CD4-positive, alpha-beta memory T cell (primary cell): ENCODE measurements at regions not wholly inside any gene's neighbourhood (a gene's known extent, or its start where the extent isn't known, plus 50 kb on each side); places are given as distances from the start of the nearest gene placed in this dataset.
"Not testable (repeated sequence)": the region's sequence is repeated elsewhere in the genome, so short reads cannot be mapped to it uniquely, and the experiment has no call there.

Experiments used
- CTCF ChIA-PET: fragments of 350-600 bp; sonication (Branson Sonifier 250); formaldehyde crosslinking; loops from one replicate; lab custom pipeline; 2021; ENCODE audit warnings: inconsistent platforms; ENCODE audit not compliant: partially characterized antibody; lab: Charles Lee
- POLR2A ChIA-PET: fragments of 350-600 bp; sonication (Branson Sonifier 250); formaldehyde crosslinking; loops from one replicate; lab custom pipeline; 2021; ENCODE audit not compliant: partially characterized antibody; lab: Charles Lee
- DNase-seq, 5 donors: peaks; one replicate each; pipeline versions ENCODE4 v3.0.0 to v3.0.0-alpha.2; 2020 to 2022; ENCODE audit warnings: mixed read lengths in 1 of 5
- H3K27ac ChIP-seq: one replicate; pipeline ENCODE4 v1.7.0; 2013; ENCODE audit warnings: low read depth, low read length
- H3K27me3 ChIP-seq: 2 replicates; pipeline ENCODE4 v1.7.0; 2013; ENCODE audit warnings: mild to moderate bottlenecking, low read length, moderate library complexity; ENCODE audit not compliant: insufficient read depth
- H3K36me3 ChIP-seq: 2 replicates; pipeline ENCODE4 v1.7.0; 2013; ENCODE audit warnings: mild to moderate bottlenecking, low read length, moderate library complexity; ENCODE audit not compliant: insufficient read depth
- H3K4me1 ChIP-seq: 2 replicates; pipeline ENCODE4 v1.7.0; 2013; ENCODE audit warnings: mild to moderate bottlenecking, low read length, moderate library complexity; ENCODE audit not compliant: insufficient read depth
- H3K4me3 ChIP-seq, 2 donors: one replicate each; pipeline ENCODE4 v1.7.0; 2013; ENCODE audit warnings: low read length in 2 of 2, mild to moderate bottlenecking in 1 of 2
- H3K9me3 ChIP-seq, 2 donors: one replicate each; pipeline ENCODE4 v1.7.0; 2013; ENCODE audit warnings: low read length in 2 of 2, control low read depth in 1 of 2; ENCODE audit not compliant: control insufficient read depth in 1 of 2
- H3K27ac Mint-ChIP-seq, 7 donors: one replicate each; pipeline ENCODE4 v1.8.0; 2020 to 2021; ENCODE audit warnings: mixed read lengths in 7 of 7, mild to moderate bottlenecking in 6 of 7, inconsistent platforms in 3 of 7, moderate library complexity in 3 of 7
- H3K27me3 Mint-ChIP-seq, 2 donors: one replicate each; pipeline ENCODE4 v1.8.0; 2020 to 2021; ENCODE audit warnings: mixed read lengths in 2 of 2
- H3K36me3 Mint-ChIP-seq, 2 donors: one replicate each; pipeline ENCODE4 v1.8.0; 2020 to 2021; ENCODE audit warnings: mixed read lengths in 2 of 2, inconsistent platforms in 1 of 2, mild to moderate bottlenecking in 1 of 2
- H3K4me1 Mint-ChIP-seq, 4 donors: one replicate each; pipeline ENCODE4 v1.8.0; 2020 to 2021; ENCODE audit warnings: mixed read lengths in 4 of 4, mild to moderate bottlenecking in 1 of 4
- H3K4me3 Mint-ChIP-seq, 8 donors: one replicate each; pipeline ENCODE4 v1.8.0; 2020 to 2021; ENCODE audit warnings: mixed read lengths in 8 of 8, mild to moderate bottlenecking in 7 of 8, moderate library complexity in 6 of 8, inconsistent platforms in 3 of 8
- H3K9me3 Mint-ChIP-seq, 8 donors: one replicate each; pipeline ENCODE4 v1.8.0; 2020 to 2021; ENCODE audit warnings: mixed read lengths in 8 of 8, mild to moderate bottlenecking in 5 of 8, inconsistent platforms in 3 of 8, moderate library complexity in 1 of 8
- intact Hi-C: fragments of 100-400 bp; cut with micrococcal nuclease; formaldehyde crosslinking; loops from one replicate; pipeline ENCODE4 v1.15.1; 2023

DNA sequence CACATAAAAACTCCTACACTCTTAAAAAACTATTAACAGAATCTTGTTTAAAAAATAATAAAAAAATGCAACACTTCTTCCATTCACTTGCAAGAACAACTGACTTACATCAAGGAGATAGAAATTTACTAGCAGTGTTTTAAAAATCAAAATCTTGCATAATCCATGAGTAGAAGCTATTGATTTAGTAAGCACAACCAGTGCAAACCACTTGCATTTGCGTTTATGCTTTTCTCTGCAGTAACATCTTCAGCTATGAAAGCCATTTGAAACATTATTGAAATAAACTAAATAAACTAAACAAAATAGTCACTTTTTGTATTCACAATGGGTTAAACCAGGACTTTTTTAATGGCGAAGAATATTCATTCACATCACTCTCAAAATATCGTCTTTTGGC is 389.2 kb upstream of the EMCN start:
- Histone ChIP-seq H3K27me3 (no peaks in the 10 kb centered on the region), H3K4me3 (no peak overlapping the region), H3K9me3 (no peaks in the 10 kb centered on the region), H3K36me3 (no peaks in the 10 kb centered on the region), H3K27ac (no peak overlapping the region), H3K4me1 (no peaks in the 10 kb centered on the region)
- peaks cover 0 to 3% (median 0%) of the 10 kb centered on the region in 4 donors for H3K4me1 Mint-ChIP-seq
- H3K27ac Mint-ChIP-seq: no peak overlapping the region
- ChIA-PET CTCF (no interaction called here), POLR2A (no interaction called here)
- no peak for DNase-seq
- intact Hi-C loops: loop anchor here (1.0 to 5.0 kb wide), 4 partner anchors 130 to 823 kb away; partner anchors contain the start of gene PPP3CA
- no peaks in the 10 kb centered on the region for H3K9me3 Mint-ChIP-seq
- no peak overlapping the region for H3K4me3 Mint-ChIP-seq
- H3K27me3 Mint-ChIP-seq: no peaks in the 10 kb centered on the region
- no peaks in the 10 kb centered on the region for H3K36me3 Mint-ChIP-seq

DNA sequence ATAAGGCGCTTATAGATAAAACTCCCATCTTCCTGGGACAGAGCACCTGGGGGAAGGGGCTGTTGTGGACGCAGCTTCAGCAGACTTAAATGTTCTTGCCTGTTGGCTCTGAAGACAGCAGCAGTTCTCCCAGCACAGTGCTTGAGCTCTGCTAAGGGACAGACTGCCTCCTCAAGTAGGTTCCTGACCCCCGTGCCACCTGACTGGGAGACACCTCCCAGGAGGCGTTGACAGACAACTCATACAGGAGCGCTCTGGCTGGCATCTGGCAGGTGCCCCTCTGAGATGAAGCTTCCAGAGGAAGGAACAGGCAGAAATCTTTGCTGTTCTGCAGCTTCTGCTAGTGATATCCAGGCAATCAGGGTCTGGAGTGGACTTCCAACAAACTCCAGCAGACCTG is 383.1 kb upstream of the EMCN start:
- H3K36me3 ChIP-seq, H3K4me3 Mint-ChIP-seq, POLR2A ChIA-PET, DNase-seq, H3K27me3 Mint-ChIP-seq, H3K4me1 ChIP-seq, CTCF ChIA-PET, H3K27ac ChIP-seq, H3K4me1 Mint-ChIP-seq, H3K9me3 ChIP-seq, H3K27ac Mint-ChIP-seq, H3K9me3 Mint-ChIP-seq, intact Hi-C loops, H3K4me3 ChIP-seq, H3K27me3 ChIP-seq, H3K36me3 Mint-ChIP-seq: not testable (repeated sequence)

DNA sequence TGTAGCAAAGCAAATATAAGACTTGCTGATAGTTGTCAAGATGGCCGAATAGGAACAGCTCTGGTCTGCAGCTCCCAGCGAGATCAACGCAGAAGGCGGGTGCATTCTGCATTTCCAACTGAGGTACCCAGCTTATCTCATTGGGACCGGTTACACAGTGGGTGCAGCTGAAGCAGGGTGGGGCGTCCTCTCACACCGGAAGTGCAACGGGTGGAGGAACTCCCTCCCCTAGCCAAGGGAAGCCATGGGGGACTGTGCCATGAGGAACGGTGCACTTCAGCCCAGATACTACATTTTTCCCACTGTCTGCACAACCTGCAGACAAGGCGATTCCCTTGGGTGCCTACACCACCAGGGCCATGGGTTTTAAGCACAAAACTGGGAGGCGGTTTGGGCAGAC is 382.3 kb upstream of the EMCN start:
- POLR2A ChIA-PET: no interaction called here
- H3K36me3 ChIP-seq: no peaks in the 10 kb centered on the region
- peaks cover 8% of the 10 kb centered on the region for H3K4me1 ChIP-seq
- no peak overlapping the region for H3K27ac ChIP-seq
- intact Hi-C loops: no loop called here
- Mint-ChIP-seq H3K9me3 (no peaks in the 10 kb centered on the region), H3K27ac (no peak overlapping the region), H3K4me3 (no peak overlapping the region), H3K36me3 (peaks cover 0 to 4% of the 10 kb centered on the region in 2 donors), H3K4me1 (peaks cover 4 to 12% (median 10%) of the 10 kb centered on the region in 4 donors), H3K27me3 (no peaks in the 10 kb centered on the region)
- DNase-seq: no peak
- CTCF ChIA-PET: no interaction called here
- no peaks in the 10 kb centered on the region for H3K9me3 ChIP-seq
- H3K4me3 ChIP-seq: no peak overlapping the region
- no peaks in the 10 kb centered on the region for H3K27me3 ChIP-seq

DNA sequence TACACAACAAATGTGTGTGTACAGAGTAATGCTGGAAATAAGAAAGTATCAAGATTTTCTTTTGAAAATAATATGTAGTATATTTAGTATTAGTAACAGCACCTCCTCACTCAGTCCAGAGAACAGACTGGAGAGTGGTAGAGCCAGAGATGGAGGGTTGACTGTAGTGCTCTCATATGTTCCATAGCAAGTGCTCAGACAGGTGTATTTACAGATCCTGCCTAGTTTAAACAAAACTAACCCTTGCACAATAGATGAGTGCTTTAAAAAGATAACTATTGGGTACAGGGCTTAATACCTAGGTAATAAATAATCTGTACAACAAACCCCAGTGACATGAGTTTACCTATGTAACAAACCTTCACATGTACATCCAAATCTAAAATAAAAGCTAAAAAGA is 381.0 kb upstream of the EMCN start:
- POLR2A ChIA-PET: no interaction called here
- Mint-ChIP-seq H3K4me3 (no peak overlapping the region), H3K9me3 (no peaks in the 10 kb centered on the region), H3K36me3 (peaks cover 0 to 4% of the 10 kb centered on the region in 2 donors), H3K4me1 (peaks cover 7 to 17% (median 14%) of the 10 kb centered on the region in 4 donors), H3K27ac (no peak overlapping the region), H3K27me3 (no peaks in the 10 kb centered on the region)
- Histone ChIP-seq H3K27me3 (no peaks in the 10 kb centered on the region), H3K4me3 (no peak overlapping the region), H3K27ac (no peak overlapping the region), H3K4me1 (peaks cover 11% of the 10 kb centered on the region), H3K36me3 (no peaks in the 10 kb centered on the region), H3K9me3 (no peaks in the 10 kb centered on the region)
- intact Hi-C loops: loop anchor here (5.0 kb wide), 1 partner anchor 123 kb away; no protein-coding TSS in a partner anchor
- no peak for DNase-seq
- CTCF ChIA-PET: no interaction called here

DNA sequence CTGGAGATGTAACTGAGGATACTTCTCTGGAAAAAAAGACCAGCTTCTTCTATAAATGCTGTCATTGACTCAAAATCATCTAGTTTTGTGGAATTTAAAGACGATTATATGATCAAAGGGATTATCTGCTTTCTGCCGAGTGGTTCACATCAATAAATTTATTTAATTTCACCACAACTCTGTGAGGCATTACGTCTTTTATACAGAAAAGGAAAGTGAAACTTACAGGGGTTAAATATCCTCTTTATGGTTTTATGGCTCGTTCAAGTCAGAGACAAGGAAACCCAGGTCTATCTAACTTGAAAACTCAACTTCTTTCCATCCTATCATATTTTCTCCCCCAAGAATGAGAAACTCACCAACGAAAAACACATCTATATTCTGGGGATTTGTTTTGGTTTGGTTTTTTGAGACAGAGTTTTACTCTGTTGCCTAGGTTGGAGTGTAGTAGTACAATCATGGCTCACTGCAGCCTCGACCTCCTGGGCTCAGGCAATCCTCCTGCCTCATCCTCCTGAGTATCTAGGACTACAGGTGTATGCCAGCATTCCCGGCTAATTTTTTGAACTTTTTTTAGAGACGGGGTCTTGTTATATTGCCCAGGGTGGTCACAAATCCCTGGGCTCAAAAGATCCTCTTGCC is 377.9 kb upstream of the EMCN start:
- H3K9me3 Mint-ChIP-seq: peaks cover 0 to 10% (median 5%) of the 10 kb centered on the region in 8 donors
- H3K36me3 Mint-ChIP-seq: peaks cover 4 to 6% of the 10 kb centered on the region in 2 donors
- peaks cover 11% of the 10 kb centered on the region for H3K4me1 ChIP-seq
- no peaks in the 10 kb centered on the region for H3K27me3 ChIP-seq
- no peaks in the 10 kb centered on the region for H3K9me3 ChIP-seq
- peak overlapping the region; percentile 81 to 93 (median 89) for H3K4me3 Mint-ChIP-seq
- peak in 4 of 5 donors; percentile 36 to 45 (median 37) for DNase-seq
- peak overlapping the region; percentile 71 to 97 (median 88) for H3K27ac Mint-ChIP-seq
- POLR2A ChIA-PET: interaction anchor here (1.0 to 1.4 kb wide), 2 partner anchors 125 to 452 kb away, joined by 3 to 4 read pairs; partner anchors contain the start of gene PPP3CA
- peaks cover 7 to 17% (median 14%) of the 10 kb centered on the region in 4 donors for H3K4me1 Mint-ChIP-seq
- H3K27me3 Mint-ChIP-seq: no peaks in the 10 kb centered on the region
- intact Hi-C loops: loop anchor here (5.0 kb wide), 1 partner anchor 127 kb away; no protein-coding TSS in a partner anchor
- no peaks in the 10 kb centered on the region for H3K36me3 ChIP-seq
- H3K27ac ChIP-seq: peak overlapping the region; percentile 40
- CTCF ChIA-PET: no interaction called here
- peak overlapping the region; percentile 42 to 79 for H3K4me3 ChIP-seq

DNA sequence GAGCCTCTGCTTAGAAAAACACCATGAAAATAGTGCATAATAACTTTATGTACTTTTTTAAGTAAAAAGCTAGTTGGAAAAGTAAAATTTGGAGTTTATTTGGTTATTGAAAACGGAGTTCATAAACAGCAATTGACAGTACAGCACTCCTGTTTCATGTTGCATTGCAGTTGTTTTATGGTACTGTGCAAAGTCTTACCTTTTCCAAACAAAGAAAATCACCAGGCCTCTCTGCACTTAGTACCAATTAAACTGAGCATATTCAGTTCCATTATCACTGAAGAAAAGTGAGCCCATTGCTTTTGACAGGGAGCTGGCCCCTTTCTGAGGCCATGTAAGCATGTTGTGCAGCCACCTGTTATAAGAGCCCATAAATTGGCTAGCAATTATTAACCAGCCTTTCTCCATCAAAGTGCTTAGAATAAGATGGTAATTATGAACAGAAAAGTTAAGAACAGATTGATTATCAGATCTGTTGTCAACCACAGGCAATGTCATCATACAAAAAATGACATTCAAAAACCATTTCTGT is 376.6 kb upstream of the EMCN start:
- Histone ChIP-seq H3K4me3 (no peak overlapping the region), H3K27me3 (no peaks in the 10 kb centered on the region), H3K36me3 (no peaks in the 10 kb centered on the region), H3K27ac (no peak overlapping the region), H3K4me1 (peaks cover 11% of the 10 kb centered on the region), H3K9me3 (no peaks in the 10 kb centered on the region)
- Mint-ChIP-seq H3K9me3 (peaks cover 4 to 17% (median 11%) of the 10 kb centered on the region in 8 donors), H3K4me3 (peak overlapping the region in 5 of 8 donors; percentile 17 to 93 (median 78)), H3K27ac (peak overlapping the region in 1 of 7 donors; percentile 48), H3K36me3 (peaks cover 9 to 13% of the 10 kb centered on the region in 2 donors), H3K4me1 (peaks cover 7 to 17% (median 14%) of the 10 kb centered on the region in 4 donors), H3K27me3 (no peaks in the 10 kb centered on the region)
- DNase-seq: no peak
- CTCF ChIA-PET: no interaction called here
- POLR2A ChIA-PET: interaction anchor here (1.4 kb wide), 1 partner anchor 126 kb away, joined by 4 read pairs; no protein-coding TSS in a partner anchor
- intact Hi-C loops: no loop called here

DNA sequence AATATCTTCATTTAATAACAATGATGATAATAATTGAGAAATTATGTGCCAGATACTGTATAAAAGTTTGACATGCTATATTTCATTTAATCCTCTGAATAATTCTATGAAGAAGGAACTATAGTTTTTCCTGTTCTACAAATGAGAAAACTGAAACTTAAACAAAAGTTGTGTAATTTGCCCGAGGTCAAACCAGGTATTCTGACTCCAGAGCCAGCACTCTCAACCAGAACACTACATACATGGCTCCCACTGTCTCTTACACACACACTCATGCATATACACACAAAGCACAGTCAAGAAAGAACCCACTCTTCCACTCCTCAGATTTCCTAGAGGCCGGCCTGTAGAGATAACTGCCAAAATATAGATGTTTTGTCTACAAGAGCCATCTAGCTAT is 374.0 kb upstream of the EMCN start:
- Histone ChIP-seq H3K27me3 (no peaks in the 10 kb centered on the region), H3K4me1 (peaks cover 11% of the 10 kb centered on the region), H3K4me3 (no peak overlapping the region), H3K9me3 (no peaks in the 10 kb centered on the region), H3K27ac (no peak overlapping the region), H3K36me3 (no peaks in the 10 kb centered on the region)
- Mint-ChIP-seq H3K9me3 (peaks cover 4 to 24% (median 18%) of the 10 kb centered on the region in 8 donors), H3K36me3 (peaks cover 9 to 16% of the 10 kb centered on the region in 2 donors), H3K4me3 (no peak overlapping the region), H3K27me3 (no peaks in the 10 kb centered on the region), H3K4me1 (peaks cover 7 to 17% (median 14%) of the 10 kb centered on the region in 4 donors), H3K27ac (no peak overlapping the region)
- ChIA-PET CTCF (no interaction called here), POLR2A (no interaction called here)
- DNase-seq: no peak
- intact Hi-C loops: no loop called here
